Lower lobe of right lung (tissue), 2 donors: ENCODE measurements at regions not wholly inside any gene's neighbourhood (a gene's known extent, or its start where the extent isn't known, plus 50 kb on each side); places are given as distances from the start of the nearest gene placed in this dataset.
A peak's percentile ranks its signal among the peaks of the same experiment; 100 is the strongest.
"Not testable (repeated sequence)": the region's sequence is repeated elsewhere in the genome, so short reads cannot be mapped to it uniquely, and the experiment has no call there.

Experiments
- ATAC-seq, 2 donors: fragments of 200-7000 bp; cut with Tn5 transposase; one replicate each; pipeline ENCODE4 v1.9.1; 2020 to 2022; ENCODE audit warnings: mild to moderate bottlenecking in 2 of 2, moderate library complexity in 2 of 2
- DNase-seq: peaks from one replicate; pipeline ENCODE4 v3.0.0-alpha.2; 2020
- H3K27ac ChIP-seq: fragments of 200-600 bp; one replicate; pipeline ENCODE4 v1.8.0; 2022
- H3K27me3 ChIP-seq: fragments of 200-600 bp; one replicate; pipeline ENCODE4 v1.8.0; 2022; ENCODE audit warnings: low read depth
- H3K36me3 ChIP-seq: fragments of 200-600 bp; one replicate; pipeline ENCODE4 v1.8.0; 2022; ENCODE audit warnings: mild to moderate bottlenecking
- H3K4me1 ChIP-seq: fragments of 200-600 bp; one replicate; pipeline ENCODE4 v1.8.0; 2022
- H3K4me3 ChIP-seq: fragments of 200-600 bp; one replicate; pipeline ENCODE4 v1.8.0; 2022; ENCODE audit warnings: mild to moderate bottlenecking
- H3K9me3 ChIP-seq: fragments of 200-600 bp; one replicate; pipeline ENCODE4 v1.8.0; 2022
- CTCF ChIP-seq: fragments of 200-600 bp; IDR thresholded peaks from one replicate; pipeline ENCODE4 v1.8.0; 2022; ENCODE audit warnings: antibody characterized with exemption, mild to moderate bottlenecking
- intact Hi-C: fragments of 100-400 bp; cut with DNase I; formaldehyde crosslinking; loops from one replicate; pipeline ENCODE4 v1.11.0; 2022
- donor health status: DM: no; HTN: yes; CAD: no; lungs with severe emphysema.

GRCh38 chr3:177714945-177715344, 517.7 kb upstream of the TBL1XR1 start:
- Histone ChIP-seq H3K27me3 (no peaks in the 10 kb centered on the region), H3K27ac (no peak overlapping the region), H3K36me3 (no peaks in the 10 kb centered on the region), H3K4me1 (peaks cover 9% of the 10 kb centered on the region), H3K9me3 (no peaks in the 10 kb centered on the region), H3K4me3 (no peak overlapping the region)
- DNase-seq, result no peak
- intact Hi-C loops, result no loop called here
- peak in 1 of 2 donors; percentile 52 for ATAC-seq
- TF ChIP-seq CTCF, result no peak

- intact Hi-C loops, result no loop called here
- H3K36me3 ChIP-seq, result no peaks in the 10 kb centered on the region
- no peaks in the 10 kb centered on the region for H3K27me3 ChIP-seq
- H3K4me3 ChIP-seq, result no peak overlapping the region
- H3K27ac ChIP-seq, result no peak overlapping the region
- TF ChIP-seq CTCF, result no peak
- no peaks in the 10 kb centered on the region for H3K9me3 ChIP-seq
- DNase-seq (no peak), ATAC-seq (no peak)
- peaks cover 9% of the 10 kb centered on the region for H3K4me1 ChIP-seq
These were observed 518.7 kb upstream of the TBL1XR1 start for GRCh38 chr3:177715980-177716379.

GRCh38 chr3:177720927-177721326, 523.6 kb upstream of the TBL1XR1 start:
- H3K9me3 ChIP-seq, intact Hi-C loops, H3K36me3 ChIP-seq, H3K27ac ChIP-seq, DNase-seq, ATAC-seq, H3K4me3 ChIP-seq, H3K27me3 ChIP-seq: not testable (repeated sequence)
- peaks cover 44% of the 10 kb centered on the region for H3K4me1 ChIP-seq

GRCh38 chr3:177721864-177722785, 524.8 kb upstream of the TBL1XR1 start:
- ATAC-seq (peak in 1 of 2 donors; percentile 18), DNase-seq (no peak)
- Histone ChIP-seq H3K27me3 (no peaks in the 10 kb centered on the region), H3K4me1 (peaks cover 56% of the 10 kb centered on the region), H3K36me3 (no peaks in the 10 kb centered on the region), H3K4me3 (no peak overlapping the region), H3K27ac (peak overlapping the region; percentile 5), H3K9me3 (no peaks in the 10 kb centered on the region)
- intact Hi-C loops, result no loop called here
- TF ChIP-seq CTCF, result no peak

GRCh38 chr3:177724020-177724638, 526.8 kb upstream of the TBL1XR1 start:
- H3K27me3 ChIP-seq, result no peaks in the 10 kb centered on the region
- TF ChIP-seq CTCF, result no peak
- peak overlapping the region; percentile 47 for H3K27ac ChIP-seq
- intact Hi-C loops, result no loop called here
- H3K36me3 ChIP-seq, result no peaks in the 10 kb centered on the region
- no peak overlapping the region for H3K4me3 ChIP-seq
- H3K4me1 ChIP-seq, result peaks cover 56% of the 10 kb centered on the region
- peak; percentile 88 to 91 for ATAC-seq
- no peaks in the 10 kb centered on the region for H3K9me3 ChIP-seq
- peak; percentile 69 for DNase-seq

- intact Hi-C loops, result no loop called here
- Histone ChIP-seq H3K27me3 (no peaks in the 10 kb centered on the region), H3K36me3 (no peaks in the 10 kb centered on the region), H3K4me1 (peaks cover 63% of the 10 kb centered on the region), H3K9me3 (no peaks in the 10 kb centered on the region), H3K4me3 (no peak overlapping the region), H3K27ac (peak overlapping the region; percentile 47)
- peak; percentile 38 to 50 for ATAC-seq
- DNase-seq, result no peak
- no peak for TF ChIP-seq CTCF
These were observed 527.9 kb upstream of the TBL1XR1 start for GRCh38 chr3:177725165-177725564.
